WTC11 (cell line): ENCODE measurements at regions not wholly inside any gene's neighbourhood (a gene's known extent, or its start where the extent isn't known, plus 50 kb on each side); places are given as distances from the start of the nearest gene placed in this dataset.

Experiments used
- ATAC-seq: fragments of 200-7000 bp; cut with Tn5 transposase; 2 replicates; pipeline ENCODE4 v1.10.0; 2021; ENCODE audit warnings: mild to moderate bottlenecking, moderate library complexity
- CTCF ChIA-PET: fragments of 300-600 bp; sonication (Branson Sonifier 250); formaldehyde crosslinking; loops from one replicate; lab custom pipeline; 2021; ENCODE audit warnings: antibody characterized with exemption; lab: Charles Lee
- POLR2A ChIA-PET: fragments of 350-600 bp; sonication (Branson Sonifier 250); formaldehyde crosslinking; loops from one replicate; lab custom pipeline; 2021; ENCODE audit warnings: antibody characterized with exemption; lab: Charles Lee
- DNase-seq: peaks from one replicate; pipeline ENCODE4 v3.0.0; 2021; ENCODE audit warnings: low spot score
- H3K27ac Mint-ChIP-seq: 2 replicates; pipeline ENCODE4 v1.8.0; 2021; ENCODE audit warnings: mixed read lengths
- H3K27me3 Mint-ChIP-seq: 2 replicates; pipeline ENCODE4 v1.8.0; 2021; ENCODE audit warnings: low read depth, mild to moderate bottlenecking, moderate library complexity, mixed read lengths
- H3K36me3 Mint-ChIP-seq: 2 replicates; pipeline ENCODE4 v1.8.0; 2021; ENCODE audit warnings: mixed read lengths
- H3K4me1 Mint-ChIP-seq: 2 replicates; pipeline ENCODE4 v1.8.0; 2022; ENCODE audit warnings: mixed read lengths
- H3K4me3 Mint-ChIP-seq: 2 replicates; pipeline ENCODE4 v1.8.0; 2021; ENCODE audit warnings: mild to moderate bottlenecking, moderate library complexity, mixed read lengths
- H3K9me3 Mint-ChIP-seq: 2 replicates; pipeline ENCODE4 v1.8.0; 2021; ENCODE audit warnings: mixed read lengths
- ATF1 ChIP-seq: sonication (generic); formaldehyde crosslinking; IDR thresholded peaks from 2 replicates; pipeline ENCODE4 v1.8.1; 2023; ENCODE audit warnings: mild to moderate bottlenecking, moderate library complexity, missing genetic modification reagents
- ELF4 ChIP-seq: sonication (generic); formaldehyde crosslinking; IDR thresholded peaks from 2 replicates; pipeline ENCODE4 v1.8.1; 2022; ENCODE audit warnings: low read depth, mild to moderate bottlenecking, moderate library complexity, missing genetic modification reagents
- EMX1 ChIP-seq: fragments of 250-450 bp; sonication (Bioruptor Pico); IDR thresholded peaks from 2 replicates; pipeline ENCODE4 v1.8.0; 2021; ENCODE audit warnings: mild to moderate bottlenecking
- GABPB1 ChIP-seq: sonication (generic); formaldehyde crosslinking; IDR thresholded peaks from 2 replicates; pipeline ENCODE4 v1.8.1; 2023; ENCODE audit warnings: mild to moderate bottlenecking, missing genetic modification reagents
- GTF2I ChIP-seq: fragments of 250-450 bp; sonication (Bioruptor Pico); conservative IDR thresholded peaks from 2 replicates; pipeline ENCODE4 v1.4.0; 2021; ENCODE audit warnings: mild to moderate bottlenecking
- HMGA2 ChIP-seq: fragments of 250-450 bp; sonication (Bioruptor Pico); IDR thresholded peaks from 2 replicates; pipeline ENCODE4 v1.4.0; 2021; ENCODE audit warnings: mild to moderate bottlenecking, moderate library complexity
- JAZF1 ChIP-seq: fragments of 250-450 bp; sonication (Bioruptor Pico); IDR thresholded peaks from 2 replicates; pipeline ENCODE4 v1.9.0; 2021; ENCODE audit warnings: moderate library complexity, mild to moderate bottlenecking, inconsistent platforms
- KAT7 ChIP-seq: sonication (generic); formaldehyde crosslinking; IDR thresholded peaks from 2 replicates; pipeline ENCODE4 v1.8.1; 2023; ENCODE audit warnings: missing genetic modification reagents, mild to moderate bottlenecking, borderline replicate concordance
- NR1H2 ChIP-seq: sonication (generic); formaldehyde crosslinking; IDR thresholded peaks from 2 replicates; pipeline ENCODE4 v1.9.0; 2021; ENCODE audit warnings: mild to moderate bottlenecking, moderate library complexity, missing genetic modification reagents
- SMAD3 ChIP-seq: sonication (generic); formaldehyde crosslinking; IDR thresholded peaks from 2 replicates; pipeline ENCODE4 v1.8.0; 2022; ENCODE audit warnings: missing genetic modification reagents, mild to moderate bottlenecking, borderline replicate concordance
- ZNF219 ChIP-seq: sonication (generic); formaldehyde crosslinking; IDR thresholded peaks from 2 replicates; pipeline ENCODE4 v1.8.0; 2023; ENCODE audit warnings: missing genetic modification reagents, mild to moderate bottlenecking, borderline replicate concordance
- ZNF396 ChIP-seq: fragments of 250-450 bp; sonication (Bioruptor Pico); IDR thresholded peaks from 2 replicates; pipeline ENCODE4 v1.8.0; 2021; ENCODE audit warnings: mild to moderate bottlenecking, moderate library complexity, borderline replicate concordance
- TF ChIP-seq, protein P1 (sequence below): sonication (generic); formaldehyde crosslinking; IDR thresholded peaks from 2 replicates; pipeline ENCODE4 v1.8.0; 2022; ENCODE audit warnings: mild to moderate bottlenecking, missing genetic modification reagents
- TF ChIP-seq, protein P2 (sequence below): sonication (generic); formaldehyde crosslinking; IDR thresholded peaks from 2 replicates; pipeline ENCODE4 v1.8.0; 2023; ENCODE audit warnings: mild to moderate bottlenecking, missing genetic modification reagents
- TF ChIP-seq, protein P3 (sequence below): sonication (generic); formaldehyde crosslinking; IDR thresholded peaks from 2 replicates; pipeline ENCODE4 v1.8.0; 2023; ENCODE audit warnings: missing genetic modification reagents, mild to moderate bottlenecking, borderline replicate concordance
- TF ChIP-seq, protein P4 (sequence below): sonication (generic); formaldehyde crosslinking; IDR thresholded peaks from 2 replicates; pipeline ENCODE4 v1.8.1; 2023; ENCODE audit warnings: mild to moderate bottlenecking, missing genetic modification reagents
- TF ChIP-seq, protein P5 (sequence below): sonication (generic); formaldehyde crosslinking; IDR thresholded peaks from 2 replicates; pipeline ENCODE4 v1.8.1; 2023; ENCODE audit warnings: mild to moderate bottlenecking, missing genetic modification reagents, moderate library complexity
- TF ChIP-seq, protein P6 (sequence below): sonication (generic); formaldehyde crosslinking; IDR thresholded peaks from 2 replicates; pipeline ENCODE4 v1.8.1; 2022; ENCODE audit warnings: mild to moderate bottlenecking, missing genetic modification reagents, moderate library complexity, borderline replicate concordance
- TF ChIP-seq, protein P7 (sequence below): sonication (generic); formaldehyde crosslinking; IDR thresholded peaks from 2 replicates; pipeline ENCODE4 v1.8.1; 2022; ENCODE audit warnings: low read depth, mild to moderate bottlenecking, moderate library complexity, missing genetic modification reagents, borderline replicate concordance

DNA sequence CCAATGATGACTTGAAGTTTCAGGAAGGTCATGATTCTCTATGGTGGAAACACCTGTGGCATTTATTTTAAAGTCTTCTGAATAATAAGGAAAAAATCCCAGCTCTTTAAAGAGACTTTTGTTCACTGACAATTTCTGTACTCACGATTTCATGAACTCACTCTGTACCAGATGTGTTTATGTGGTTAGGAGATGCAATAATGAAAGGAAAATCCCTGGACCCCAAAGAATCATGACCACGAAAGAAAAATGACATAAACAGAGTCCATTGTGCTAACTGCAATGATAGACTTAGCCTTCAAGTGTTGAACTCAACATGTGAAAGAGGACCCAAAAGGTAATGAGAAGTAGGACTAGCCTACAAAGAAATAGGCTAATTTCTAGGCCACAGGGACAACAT is 947.5 kb downstream of the CDH11 start:
- TF ChIP-seq, protein P1, sequence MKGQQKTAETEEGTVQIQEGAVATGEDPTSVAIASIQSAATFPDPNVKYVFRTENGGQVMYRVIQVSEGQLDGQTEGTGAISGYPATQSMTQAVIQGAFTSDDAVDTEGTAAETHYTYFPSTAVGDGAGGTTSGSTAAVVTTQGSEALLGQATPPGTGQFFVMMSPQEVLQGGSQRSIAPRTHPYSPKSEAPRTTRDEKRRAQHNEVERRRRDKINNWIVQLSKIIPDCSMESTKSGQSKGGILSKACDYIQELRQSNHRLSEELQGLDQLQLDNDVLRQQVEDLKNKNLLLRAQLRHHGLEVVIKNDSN (CRISPR knock-in tag): no peak
- TF ChIP-seq EMX1 (CRISPR knock-in tag) (no peak), GABPB1 (CRISPR knock-in tag) (no peak), ZNF396 (CRISPR knock-in tag) (no peak), ELF4 (CRISPR knock-in tag) (no peak), NR1H2 (CRISPR knock-in tag) (no peak), GTF2I (CRISPR knock-in tag) (no peak)
- TF ChIP-seq, protein P2, sequence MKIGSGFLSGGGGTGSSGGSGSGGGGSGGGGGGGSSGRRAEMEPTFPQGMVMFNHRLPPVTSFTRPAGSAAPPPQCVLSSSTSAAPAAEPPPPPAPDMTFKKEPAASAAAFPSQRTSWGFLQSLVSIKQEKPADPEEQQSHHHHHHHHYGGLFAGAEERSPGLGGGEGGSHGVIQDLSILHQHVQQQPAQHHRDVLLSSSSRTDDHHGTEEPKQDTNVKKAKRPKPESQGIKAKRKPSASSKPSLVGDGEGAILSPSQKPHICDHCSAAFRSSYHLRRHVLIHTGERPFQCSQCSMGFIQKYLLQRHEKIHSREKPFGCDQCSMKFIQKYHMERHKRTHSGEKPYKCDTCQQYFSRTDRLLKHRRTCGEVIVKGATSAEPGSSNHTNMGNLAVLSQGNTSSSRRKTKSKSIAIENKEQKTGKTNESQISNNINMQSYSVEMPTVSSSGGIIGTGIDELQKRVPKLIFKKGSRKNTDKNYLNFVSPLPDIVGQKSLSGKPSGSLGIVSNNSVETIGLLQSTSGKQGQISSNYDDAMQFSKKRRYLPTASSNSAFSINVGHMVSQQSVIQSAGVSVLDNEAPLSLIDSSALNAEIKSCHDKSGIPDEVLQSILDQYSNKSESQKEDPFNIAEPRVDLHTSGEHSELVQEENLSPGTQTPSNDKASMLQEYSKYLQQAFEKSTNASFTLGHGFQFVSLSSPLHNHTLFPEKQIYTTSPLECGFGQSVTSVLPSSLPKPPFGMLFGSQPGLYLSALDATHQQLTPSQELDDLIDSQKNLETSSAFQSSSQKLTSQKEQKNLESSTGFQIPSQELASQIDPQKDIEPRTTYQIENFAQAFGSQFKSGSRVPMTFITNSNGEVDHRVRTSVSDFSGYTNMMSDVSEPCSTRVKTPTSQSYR (CRISPR knock-in tag): no peak
- TF ChIP-seq, protein P3, sequence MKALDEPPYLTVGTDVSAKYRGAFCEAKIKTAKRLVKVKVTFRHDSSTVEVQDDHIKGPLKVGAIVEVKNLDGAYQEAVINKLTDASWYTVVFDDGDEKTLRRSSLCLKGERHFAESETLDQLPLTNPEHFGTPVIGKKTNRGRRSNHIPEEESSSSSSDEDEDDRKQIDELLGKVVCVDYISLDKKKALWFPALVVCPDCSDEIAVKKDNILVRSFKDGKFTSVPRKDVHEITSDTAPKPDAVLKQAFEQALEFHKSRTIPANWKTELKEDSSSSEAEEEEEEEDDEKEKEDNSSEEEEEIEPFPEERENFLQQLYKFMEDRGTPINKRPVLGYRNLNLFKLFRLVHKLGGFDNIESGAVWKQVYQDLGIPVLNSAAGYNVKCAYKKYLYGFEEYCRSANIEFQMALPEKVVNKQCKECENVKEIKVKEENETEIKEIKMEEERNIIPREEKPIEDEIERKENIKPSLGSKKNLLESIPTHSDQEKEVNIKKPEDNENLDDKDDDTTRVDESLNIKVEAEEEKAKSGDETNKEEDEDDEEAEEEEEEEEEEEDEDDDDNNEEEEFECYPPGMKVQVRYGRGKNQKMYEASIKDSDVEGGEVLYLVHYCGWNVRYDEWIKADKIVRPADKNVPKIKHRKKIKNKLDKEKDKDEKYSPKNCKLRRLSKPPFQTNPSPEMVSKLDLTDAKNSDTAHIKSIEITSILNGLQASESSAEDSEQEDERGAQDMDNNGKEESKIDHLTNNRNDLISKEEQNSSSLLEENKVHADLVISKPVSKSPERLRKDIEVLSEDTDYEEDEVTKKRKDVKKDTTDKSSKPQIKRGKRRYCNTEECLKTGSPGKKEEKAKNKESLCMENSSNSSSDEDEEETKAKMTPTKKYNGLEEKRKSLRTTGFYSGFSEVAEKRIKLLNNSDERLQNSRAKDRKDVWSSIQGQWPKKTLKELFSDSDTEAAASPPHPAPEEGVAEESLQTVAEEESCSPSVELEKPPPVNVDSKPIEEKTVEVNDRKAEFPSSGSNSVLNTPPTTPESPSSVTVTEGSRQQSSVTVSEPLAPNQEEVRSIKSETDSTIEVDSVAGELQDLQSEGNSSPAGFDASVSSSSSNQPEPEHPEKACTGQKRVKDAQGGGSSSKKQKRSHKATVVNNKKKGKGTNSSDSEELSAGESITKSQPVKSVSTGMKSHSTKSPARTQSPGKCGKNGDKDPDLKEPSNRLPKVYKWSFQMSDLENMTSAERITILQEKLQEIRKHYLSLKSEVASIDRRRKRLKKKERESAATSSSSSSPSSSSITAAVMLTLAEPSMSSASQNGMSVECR: no peak
- TF ChIP-seq, protein P4, sequence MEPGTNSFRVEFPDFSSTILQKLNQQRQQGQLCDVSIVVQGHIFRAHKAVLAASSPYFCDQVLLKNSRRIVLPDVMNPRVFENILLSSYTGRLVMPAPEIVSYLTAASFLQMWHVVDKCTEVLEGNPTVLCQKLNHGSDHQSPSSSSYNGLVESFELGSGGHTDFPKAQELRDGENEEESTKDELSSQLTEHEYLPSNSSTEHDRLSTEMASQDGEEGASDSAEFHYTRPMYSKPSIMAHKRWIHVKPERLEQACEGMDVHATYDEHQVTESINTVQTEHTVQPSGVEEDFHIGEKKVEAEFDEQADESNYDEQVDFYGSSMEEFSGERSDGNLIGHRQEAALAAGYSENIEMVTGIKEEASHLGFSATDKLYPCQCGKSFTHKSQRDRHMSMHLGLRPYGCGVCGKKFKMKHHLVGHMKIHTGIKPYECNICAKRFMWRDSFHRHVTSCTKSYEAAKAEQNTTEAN (CRISPR knock-in tag): no peak
- TF ChIP-seq, protein P5, sequence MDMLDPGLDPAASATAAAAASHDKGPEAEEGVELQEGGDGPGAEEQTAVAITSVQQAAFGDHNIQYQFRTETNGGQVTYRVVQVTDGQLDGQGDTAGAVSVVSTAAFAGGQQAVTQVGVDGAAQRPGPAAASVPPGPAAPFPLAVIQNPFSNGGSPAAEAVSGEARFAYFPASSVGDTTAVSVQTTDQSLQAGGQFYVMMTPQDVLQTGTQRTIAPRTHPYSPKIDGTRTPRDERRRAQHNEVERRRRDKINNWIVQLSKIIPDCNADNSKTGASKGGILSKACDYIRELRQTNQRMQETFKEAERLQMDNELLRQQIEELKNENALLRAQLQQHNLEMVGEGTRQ (CRISPR knock-in tag): no peak
- ATAC-seq (no peak), DNase-seq (no peak)
- POLR2A ChIA-PET: no interaction called here
- Mint-ChIP-seq H3K36me3 (peaks cover 26% of the 10 kb centered on the region), H3K27me3 (peaks cover 5% of the 10 kb centered on the region; the same call in 1 of the 2 replicates), H3K9me3 (peaks cover 35% of the 10 kb centered on the region), H3K4me1 (no peaks in the 10 kb centered on the region), H3K27ac (no peak overlapping the region), H3K4me3 (no peak overlapping the region)
- CTCF ChIA-PET: no interaction called here

DNA sequence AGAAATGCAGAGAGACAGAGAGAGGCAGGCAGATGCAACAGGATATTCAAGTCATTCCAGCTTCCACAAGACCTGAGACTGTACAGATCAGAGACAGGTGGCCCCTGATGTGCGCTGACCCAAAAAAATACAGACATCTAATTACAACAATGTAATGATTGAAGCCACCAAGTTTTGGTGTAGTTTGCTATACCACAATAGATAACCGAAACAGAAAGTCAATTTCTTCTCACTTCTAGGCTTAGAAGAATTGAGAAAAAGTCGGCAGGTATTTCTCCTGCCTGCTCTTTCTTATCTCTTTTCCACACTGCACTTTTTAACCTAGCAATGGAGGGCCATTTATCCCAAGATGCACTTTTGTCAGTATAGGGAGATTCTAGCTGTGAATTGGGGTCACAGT is 949.2 kb downstream of the CDH11 start:
- Mint-ChIP-seq H3K4me1 (no peaks in the 10 kb centered on the region), H3K36me3 (peaks cover 10% of the 10 kb centered on the region)
- CTCF ChIA-PET: no interaction called here

More for the DNA sequence above, 949.2 kb downstream of the CDH11 start:
- POLR2A ChIA-PET: no interaction called here
- TF ChIP-seq, protein P6, sequence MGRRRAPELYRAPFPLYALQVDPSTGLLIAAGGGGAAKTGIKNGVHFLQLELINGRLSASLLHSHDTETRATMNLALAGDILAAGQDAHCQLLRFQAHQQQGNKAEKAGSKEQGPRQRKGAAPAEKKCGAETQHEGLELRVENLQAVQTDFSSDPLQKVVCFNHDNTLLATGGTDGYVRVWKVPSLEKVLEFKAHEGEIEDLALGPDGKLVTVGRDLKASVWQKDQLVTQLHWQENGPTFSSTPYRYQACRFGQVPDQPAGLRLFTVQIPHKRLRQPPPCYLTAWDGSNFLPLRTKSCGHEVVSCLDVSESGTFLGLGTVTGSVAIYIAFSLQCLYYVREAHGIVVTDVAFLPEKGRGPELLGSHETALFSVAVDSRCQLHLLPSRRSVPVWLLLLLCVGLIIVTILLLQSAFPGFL (CRISPR knock-in tag): no peak
- TF ChIP-seq ZNF219 (CRISPR knock-in tag) (no peak), SMAD3 (CRISPR knock-in tag) (no peak), GABPB1 (CRISPR knock-in tag) (no peak), ELF4 (CRISPR knock-in tag) (no peak), JAZF1 (CRISPR knock-in tag) (no peak), KAT7 (no peak), ATF1 (CRISPR knock-in tag) (no peak), HMGA2 (CRISPR knock-in tag) (no peak)
- TF ChIP-seq, protein P7, sequence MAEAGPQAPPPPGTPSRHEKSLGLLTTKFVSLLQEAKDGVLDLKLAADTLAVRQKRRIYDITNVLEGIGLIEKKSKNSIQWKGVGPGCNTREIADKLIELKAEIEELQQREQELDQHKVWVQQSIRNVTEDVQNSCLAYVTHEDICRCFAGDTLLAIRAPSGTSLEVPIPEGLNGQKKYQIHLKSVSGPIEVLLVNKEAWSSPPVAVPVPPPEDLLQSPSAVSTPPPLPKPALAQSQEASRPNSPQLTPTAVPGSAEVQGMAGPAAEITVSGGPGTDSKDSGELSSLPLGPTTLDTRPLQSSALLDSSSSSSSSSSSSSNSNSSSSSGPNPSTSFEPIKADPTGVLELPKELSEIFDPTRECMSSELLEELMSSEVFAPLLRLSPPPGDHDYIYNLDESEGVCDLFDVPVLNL (CRISPR knock-in tag): no peak
- Mint-ChIP-seq H3K27ac (no peak overlapping the region), H3K27me3 (peaks cover 4% of the 10 kb centered on the region; the same call in 1 of the 2 replicates), H3K9me3 (peaks cover 18% of the 10 kb centered on the region), H3K4me3 (no peak overlapping the region)
- ATAC-seq: no peak
- no peak for DNase-seq
